ENCODE measurements at regions not wholly inside any gene's neighbourhood (a gene's known extent, or its start where the extent isn't known, plus 50 kb on each side); places are given as distances from the start of the nearest gene placed in this dataset.

GRCh38 chr4:125891597-125892258, 577.0 kb downstream of the FAT4 start:
- no peak for TF ChIP-seq CTCF (IDR thresholded peaks at IDR 0.05)
- no peak for TF ChIP-seq EZH2 (IDR thresholded peaks at IDR 0.05; ENCODE audit: borderline replicate concordance, insufficient read depth, low read depth, low read length, poor library complexity, severe bottlenecking)

Measured in B cell (primary cell).